Adrenal gland (tissue), 5 donors: ENCODE measurements at regions not wholly inside any gene's neighbourhood (a gene's known extent, or its start where the extent isn't known, plus 50 kb on each side); places are given as distances from the start of the nearest gene placed in this dataset.

Source experiments
- POLR2A ChIP-seq, 2 donors: fragments of 450-650 bp; IDR thresholded peaks; one replicate each; pipeline ENCODE4 v1.6.1; 2017; ENCODE audit warnings: antibody characterized with exemption in 2 of 2, mild to moderate bottlenecking in 2 of 2, moderate library complexity in 1 of 2
- TF ChIP-seq, protein P1 (sequence below), 6 experiments: fragments of 450-650 bp in 4 of 6; fragments of 200-600 bp in 2 of 6; sonication (generic) in 1 of 6; IDR thresholded peaks; 1 replicate in 5 of 6; 2 replicates in 1 of 6; pipeline versions ENCODE4 v1.5.1 to v1.8.0; 2016 to 2021; ENCODE audit warnings: antibody characterized with exemption in 6 of 6, mild to moderate bottlenecking in 2 of 6, moderate library complexity in 1 of 6
- donor health status: DM: no; HTN: no; CAD: no.

DNA sequence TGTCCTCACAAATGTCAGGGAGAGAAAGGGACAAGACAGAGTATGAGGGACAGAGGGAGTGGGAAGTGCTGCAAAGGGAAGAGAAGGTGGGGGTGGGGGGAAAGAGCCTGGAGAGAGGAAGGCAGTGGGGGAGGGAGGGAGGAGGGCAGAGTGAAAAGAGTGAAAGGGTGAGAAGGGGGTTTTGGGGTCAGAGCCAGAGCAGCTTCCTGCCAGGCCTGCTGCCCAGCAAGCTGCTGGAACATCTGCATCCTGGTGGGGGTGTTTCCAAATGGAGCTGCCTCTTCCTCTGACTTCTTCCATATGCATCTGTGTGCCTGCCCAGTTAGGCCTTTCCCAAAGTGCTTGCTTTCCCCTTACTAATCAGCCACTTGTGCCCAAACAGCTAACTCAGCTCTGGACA, 94.3 kb upstream of the CELF4 start:
- TF ChIP-seq, protein P1, sequence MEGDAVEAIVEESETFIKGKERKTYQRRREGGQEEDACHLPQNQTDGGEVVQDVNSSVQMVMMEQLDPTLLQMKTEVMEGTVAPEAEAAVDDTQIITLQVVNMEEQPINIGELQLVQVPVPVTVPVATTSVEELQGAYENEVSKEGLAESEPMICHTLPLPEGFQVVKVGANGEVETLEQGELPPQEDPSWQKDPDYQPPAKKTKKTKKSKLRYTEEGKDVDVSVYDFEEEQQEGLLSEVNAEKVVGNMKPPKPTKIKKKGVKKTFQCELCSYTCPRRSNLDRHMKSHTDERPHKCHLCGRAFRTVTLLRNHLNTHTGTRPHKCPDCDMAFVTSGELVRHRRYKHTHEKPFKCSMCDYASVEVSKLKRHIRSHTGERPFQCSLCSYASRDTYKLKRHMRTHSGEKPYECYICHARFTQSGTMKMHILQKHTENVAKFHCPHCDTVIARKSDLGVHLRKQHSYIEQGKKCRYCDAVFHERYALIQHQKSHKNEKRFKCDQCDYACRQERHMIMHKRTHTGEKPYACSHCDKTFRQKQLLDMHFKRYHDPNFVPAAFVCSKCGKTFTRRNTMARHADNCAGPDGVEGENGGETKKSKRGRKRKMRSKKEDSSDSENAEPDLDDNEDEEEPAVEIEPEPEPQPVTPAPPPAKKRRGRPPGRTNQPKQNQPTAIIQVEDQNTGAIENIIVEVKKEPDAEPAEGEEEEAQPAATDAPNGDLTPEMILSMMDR (IDR thresholded peaks at IDR 0.05), result no peak
- no peak for TF ChIP-seq POLR2A (IDR thresholded peaks at IDR 0.05)
